HCT116 (cell line): ENCODE measurements at regions not wholly inside any gene's neighbourhood (a gene's known extent, or its start where the extent isn't known, plus 50 kb on each side); places are given as distances from the start of the nearest gene placed in this dataset.

Source experiments
- ATAC-seq: fragments of 200-7000 bp; cut with Tn5 transposase; 2 replicates; pipeline ENCODE4 v1.9.1; 2020; ENCODE audit warnings: mild to moderate bottlenecking, moderate library complexity
- BruUV-seq: library from RNA; stranded (reverse); fragments of 400-500 nt; replicated peaks from 2 replicates; lab custom pipeline; 2021; lab: Mats Ljungman, UMichigan
- CTCF ChIA-PET: fragments of 300-600 bp; sonication (Branson Sonifier 250); formaldehyde crosslinking; loops from one replicate; lab custom pipeline; 2021; ENCODE audit warnings: antibody characterized with exemption; lab: Charles Lee
- POLR2A ChIA-PET: fragments of 300-600, 350-600 bp; sonication (Branson Sonifier 250); formaldehyde crosslinking; loops from one replicate; lab custom pipeline; 2021; ENCODE audit warnings: antibody characterized with exemption; lab: Charles Lee
- RAD21 ChIA-PET, 2 experiments: fragments of 300-600 bp; sonication (Branson Sonifier 250); formaldehyde crosslinking; loops; one replicate each; lab custom pipeline; 2023; ENCODE audit warnings: low total read pairs in 2 of 2; ENCODE audit not compliant: uncharacterized antibody in 2 of 2, unreplicated experiment in 2 of 2, low non-redundant PET in 1 of 2; lab: Charles Lee
- DNase-seq: peaks from one replicate; pipeline ENCODE4 v3.0.0-alpha.2; 2010; ENCODE audit warnings: low read depth, low spot score
- H2AFZ ChIP-seq: fragments of 200-600 bp; shearing (Covaris generic), sonication (generic); 2 replicates; pipeline ENCODE4 v1.6.1; 2017; ENCODE audit warnings: low read depth, mixed run types, mixed read lengths, antibody characterized with exemption, low read length; ENCODE audit not compliant: poor library complexity, severe bottlenecking
- H3K27ac ChIP-seq: 2 replicates; pipeline ENCODE4 v1.5.1; 2012; ENCODE audit warnings: low read depth, low read length
- H3K27me3 ChIP-seq: fragments of 200-600 bp; sonication (generic); 2 replicates; pipeline ENCODE4 v1.6.1; 2016; ENCODE audit warnings: mixed run types, low read length, mixed read lengths; ENCODE audit not compliant: insufficient read depth
- H3K36me3 ChIP-seq, 2 experiments: fragments of 200-500 bp in 1 of 2; fragments of 200-600 bp in 1 of 2; sonication (Bioruptor generic) in 1 of 2; sonication (generic) in 1 of 2; 2 replicates each; pipeline versions ENCODE4 v1.5.1 to v1.6.1; 2014 to 2016; ENCODE audit warnings: low read length in 2 of 2, inconsistent platforms in 1 of 2, mixed read lengths in 1 of 2, mixed run types in 1 of 2; ENCODE audit not compliant: insufficient read depth in 2 of 2, control insufficient read depth in 1 of 2
- H3K4me1 ChIP-seq, 2 experiments: fragments of 200-600 bp in 1 of 2; sonication (generic) in 1 of 2; 2 replicates each; pipeline versions ENCODE4 v1.5.1 to v1.6.1; 2012 to 2017; ENCODE audit warnings: low read length in 2 of 2, inconsistent platforms in 1 of 2, mild to moderate bottlenecking in 1 of 2, mixed read lengths in 1 of 2, mixed run types in 1 of 2, moderate library complexity in 1 of 2; ENCODE audit not compliant: insufficient read depth in 2 of 2, control insufficient read depth in 1 of 2
- H3K4me2 ChIP-seq: fragments of 200-600 bp; sonication (generic); 2 replicates; pipeline ENCODE4 v1.6.1; 2017; ENCODE audit warnings: mixed run types, low read length, mixed read lengths
- H3K4me3 ChIP-seq, 2 experiments: fragments of 200-600 bp in 1 of 2; sonication (generic) in 1 of 2; replicated peaks in 1 of 2; 2 replicates each; pipeline ENCODE4 v1.5.1; 2011 to 2016; ENCODE audit warnings: low read length in 2 of 2, control low read depth in 1 of 2, low read depth in 1 of 2, mild to moderate bottlenecking in 1 of 2, mixed read lengths in 1 of 2, mixed run types in 1 of 2
- H3K79me2 ChIP-seq: fragments of 200-600 bp; sonication (generic); 2 replicates; pipeline ENCODE4 v1.6.1; 2017; ENCODE audit warnings: mild to moderate bottlenecking, mixed run types, low read length, moderate library complexity, mixed read lengths; ENCODE audit not compliant: insufficient read depth
- H3K9ac ChIP-seq: fragments of 200-600 bp; sonication (generic); 2 replicates; pipeline ENCODE4 v1.6.1; 2016; ENCODE audit warnings: low read length, mixed read lengths
- H3K9me2 ChIP-seq: fragments of 200-600 bp; sonication (generic), shearing (Covaris generic); 2 replicates; pipeline ENCODE4 v1.6.1; 2017; ENCODE audit warnings: mixed run types, mild to moderate bottlenecking, moderate library complexity; ENCODE audit not compliant: insufficient read depth
- H3K9me3 ChIP-seq, 2 experiments: fragments of 200-500 bp in 1 of 2; fragments of 200-600 bp in 1 of 2; sonication (Bioruptor generic) in 1 of 2; sonication (generic) in 1 of 2; 2 replicates each; pipeline ENCODE4 v1.6.1; 2014 to 2017; ENCODE audit warnings: low read length in 2 of 2, mixed read lengths in 2 of 2, inconsistent platforms in 1 of 2, low read depth in 1 of 2, mild to moderate bottlenecking in 1 of 2, mixed run types in 1 of 2, moderate library complexity in 1 of 2; ENCODE audit not compliant: control insufficient read depth in 1 of 2, insufficient read depth in 1 of 2
- H4K20me1 ChIP-seq: fragments of 200-600 bp; sonication (generic), shearing (Covaris generic); 2 replicates; pipeline ENCODE4 v1.6.1; 2017; ENCODE audit warnings: mixed run types, mild to moderate bottlenecking, moderate library complexity; ENCODE audit not compliant: insufficient read depth
- CBX3 ChIP-seq: IDR thresholded peaks from 2 replicates; pipeline ENCODE4 v1.6.1; 2012; ENCODE audit warnings: low read depth
- EGR1 ChIP-seq: IDR thresholded peaks from 2 replicates; pipeline ENCODE4 v1.6.1; 2012; ENCODE audit warnings: low read depth
- ELF1 ChIP-seq: IDR thresholded peaks from 2 replicates; pipeline ENCODE4 v1.6.1; 2012; ENCODE audit warnings: low read depth, borderline replicate concordance
- EZH2 ChIP-seq: fragments of 200-600 bp; sonication (generic); IDR thresholded peaks from 2 replicates; pipeline ENCODE4 v1.6.1; 2017; ENCODE audit warnings: antibody characterized with exemption, mixed run types
- POLR2A ChIP-seq: IDR thresholded peaks from 2 replicates; pipeline ENCODE4 v1.7.0; 2011; ENCODE audit warnings: borderline replicate concordance; ENCODE audit not compliant: insufficient read depth, insufficient read length; ENCODE audit errors: extremely low read depth
- RAD21 ChIP-seq: IDR thresholded peaks from 2 replicates; pipeline ENCODE4 v1.6.1; 2012; ENCODE audit warnings: low read depth, mild to moderate bottlenecking
- SRF ChIP-seq: IDR thresholded peaks from 2 replicates; pipeline ENCODE4 v1.6.1; 2012; ENCODE audit warnings: low read depth
- TCF7L2 ChIP-seq: IDR thresholded peaks from 2 replicates; pipeline ENCODE4 v1.7.0; 2011; ENCODE audit warnings: borderline replicate concordance, inconsistent platforms; ENCODE audit not compliant: insufficient read depth, insufficient read length; ENCODE audit errors: extremely low read depth
- YY1 ChIP-seq: IDR thresholded peaks from 2 replicates; pipeline ENCODE4 v1.6.1; 2011; ENCODE audit warnings: low read length, low read depth, moderate library complexity, mild to moderate bottlenecking; ENCODE audit not compliant: insufficient replicate concordance; ENCODE audit errors: extremely low read depth
- ZFX ChIP-seq: fragments of 450-650 bp; IDR thresholded peaks from 2 replicates; pipeline ENCODE4 v1.6.1; 2017
- ZNF274 ChIP-seq: fragments of 200-500 bp; sonication (Bioruptor generic); IDR thresholded peaks from 2 replicates; pipeline ENCODE4 v1.6.1; 2014; ENCODE audit warnings: mild to moderate bottlenecking, low read depth, low read length, inconsistent platforms
- intact Hi-C: fragments of 100-400 bp; cut with micrococcal nuclease; formaldehyde crosslinking; loops from 2 replicates; pipeline ENCODE4 v1.10.0; 2022
- TF ChIP-seq, protein P1 (sequence below): IDR thresholded peaks from 2 replicates; pipeline ENCODE4 v1.6.1; 2012
- TF ChIP-seq, protein P2 (sequence below): IDR thresholded peaks from 2 replicates; pipeline ENCODE4 v1.6.1; 2012; ENCODE audit warnings: low read depth

DNA sequence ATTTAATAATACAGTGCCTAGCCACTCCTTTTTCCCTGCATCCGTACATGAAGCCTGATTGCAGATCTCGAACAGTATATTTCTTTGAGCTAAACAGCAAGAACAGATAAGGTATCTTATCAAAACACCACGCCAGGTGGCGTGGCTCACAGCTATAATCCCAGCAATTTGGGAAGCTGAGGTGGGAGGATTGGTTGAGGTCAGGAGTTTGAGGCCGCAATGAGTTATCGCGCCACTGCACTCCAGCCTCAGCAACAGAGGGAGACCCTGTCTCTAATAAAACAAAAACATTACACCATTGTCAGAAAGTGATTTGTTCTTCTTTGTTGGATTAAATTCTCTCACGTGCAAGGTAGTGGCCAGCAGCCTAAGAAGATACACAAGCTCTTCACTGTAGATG, 291.2 kb upstream of the DMRT1 start:
- H3K79me2 ChIP-seq = no peaks in the 10 kb centered on the region
- no peak overlapping the region for H2AFZ ChIP-seq
- no peak overlapping the region for H3K4me2 ChIP-seq
- H3K36me3 ChIP-seq = no peaks in the 10 kb centered on the region
- no peaks in the 10 kb centered on the region for H3K9me2 ChIP-seq
- no peaks in the 10 kb centered on the region for H3K9me3 ChIP-seq
- DNase-seq = no peak
- no peaks in the 10 kb centered on the region for H3K4me1 ChIP-seq
- TF ChIP-seq CBX3 = no peak
- TF ChIP-seq ZFX = no peak
- no peak for TF ChIP-seq EGR1
- TF ChIP-seq ELF1 = no peak
- TF ChIP-seq, protein P1, sequence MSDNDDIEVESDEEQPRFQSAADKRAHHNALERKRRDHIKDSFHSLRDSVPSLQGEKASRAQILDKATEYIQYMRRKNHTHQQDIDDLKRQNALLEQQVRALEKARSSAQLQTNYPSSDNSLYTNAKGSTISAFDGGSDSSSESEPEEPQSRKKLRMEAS = no peak
- TF ChIP-seq ZNF274 = no peak
- TF ChIP-seq EZH2 = no peak
- TF ChIP-seq, all 23 proteins: peak for 0
- Histone ChIP-seq H4K20me1 (no peaks in the 10 kb centered on the region), H3K27ac (no peak overlapping the region), H3K9ac (no peak overlapping the region), H3K27me3 (no peaks in the 10 kb centered on the region), H3K4me3 (no peak overlapping the region)
- CTCF ChIA-PET = no interaction called here
- RAD21 ChIA-PET = no interaction called here
- no peak for ATAC-seq
- intact Hi-C loops = no loop called here
- BruUV-seq = no TSS peak
- POLR2A ChIA-PET = no interaction called here

DNA sequence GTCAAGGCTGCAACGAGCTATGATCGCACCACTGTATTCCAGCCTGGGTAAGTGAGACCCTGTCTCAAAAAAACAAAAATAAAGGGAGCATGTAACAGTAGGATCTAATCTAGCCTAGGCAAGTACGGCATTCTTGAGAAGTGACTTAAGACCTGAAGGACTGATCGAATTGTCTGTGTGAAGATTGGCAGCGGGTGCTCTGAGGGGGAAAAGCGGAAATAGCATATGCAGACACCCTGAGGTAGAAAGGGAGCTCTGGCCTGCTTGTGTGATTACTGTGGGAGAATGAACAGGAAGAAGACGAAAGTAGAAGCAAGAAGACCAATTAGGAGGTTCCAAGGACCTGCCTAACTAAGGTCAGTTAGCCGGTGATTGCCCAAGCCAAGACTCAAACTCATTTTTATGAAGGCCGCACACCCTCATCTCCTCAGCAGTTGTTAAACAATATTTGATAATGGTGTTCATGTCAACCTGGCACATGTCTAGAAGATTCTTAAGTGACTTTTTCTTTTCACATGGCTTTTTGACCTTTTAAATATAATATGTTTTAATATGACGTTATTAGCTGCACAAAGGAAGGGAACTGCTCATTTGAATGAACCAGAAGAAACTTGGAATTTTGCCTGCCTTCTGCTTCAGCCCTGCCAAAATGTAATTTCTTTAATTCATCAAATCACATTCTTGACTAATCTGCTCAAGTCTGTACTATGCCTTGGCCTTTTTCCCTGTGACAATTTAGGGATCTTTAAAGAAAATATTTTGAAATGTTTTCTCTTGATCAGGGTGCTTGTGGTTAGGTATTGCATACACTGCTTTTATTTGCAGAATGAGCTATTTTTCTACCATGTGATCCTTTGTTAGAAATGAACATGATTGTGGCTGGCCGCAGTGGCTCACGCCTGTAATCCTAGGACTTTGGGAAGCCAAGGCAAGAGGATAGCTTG, 289.2 kb upstream of the DMRT1 start:
- H3K36me3 ChIP-seq = no peaks in the 10 kb centered on the region
- peaks cover 6 to 8% of the 10 kb centered on the region in 2 experiments for H3K4me1 ChIP-seq
- ChIA-PET RAD21 (no interaction called here), CTCF (no interaction called here), POLR2A (no interaction called here)
- H3K4me2 ChIP-seq = no peak overlapping the region
- H3K79me2 ChIP-seq = no peaks in the 10 kb centered on the region
- no peaks in the 10 kb centered on the region for H3K27me3 ChIP-seq
- no peak for DNase-seq
- no TSS peak for BruUV-seq
- H4K20me1 ChIP-seq = no peaks in the 10 kb centered on the region
- no peak for ATAC-seq
- no peak overlapping the region for H2AFZ ChIP-seq
- H3K9me3 ChIP-seq = no peaks in the 10 kb centered on the region
- H3K9me2 ChIP-seq = no peaks in the 10 kb centered on the region
- no peak overlapping the region for H3K4me3 ChIP-seq
- no peak for TF ChIP-seq RAD21
- TF ChIP-seq EGR1 = no peak
- no peak for TF ChIP-seq CBX3
- no peak for TF ChIP-seq POLR2A
- TF ChIP-seq, protein P2, sequence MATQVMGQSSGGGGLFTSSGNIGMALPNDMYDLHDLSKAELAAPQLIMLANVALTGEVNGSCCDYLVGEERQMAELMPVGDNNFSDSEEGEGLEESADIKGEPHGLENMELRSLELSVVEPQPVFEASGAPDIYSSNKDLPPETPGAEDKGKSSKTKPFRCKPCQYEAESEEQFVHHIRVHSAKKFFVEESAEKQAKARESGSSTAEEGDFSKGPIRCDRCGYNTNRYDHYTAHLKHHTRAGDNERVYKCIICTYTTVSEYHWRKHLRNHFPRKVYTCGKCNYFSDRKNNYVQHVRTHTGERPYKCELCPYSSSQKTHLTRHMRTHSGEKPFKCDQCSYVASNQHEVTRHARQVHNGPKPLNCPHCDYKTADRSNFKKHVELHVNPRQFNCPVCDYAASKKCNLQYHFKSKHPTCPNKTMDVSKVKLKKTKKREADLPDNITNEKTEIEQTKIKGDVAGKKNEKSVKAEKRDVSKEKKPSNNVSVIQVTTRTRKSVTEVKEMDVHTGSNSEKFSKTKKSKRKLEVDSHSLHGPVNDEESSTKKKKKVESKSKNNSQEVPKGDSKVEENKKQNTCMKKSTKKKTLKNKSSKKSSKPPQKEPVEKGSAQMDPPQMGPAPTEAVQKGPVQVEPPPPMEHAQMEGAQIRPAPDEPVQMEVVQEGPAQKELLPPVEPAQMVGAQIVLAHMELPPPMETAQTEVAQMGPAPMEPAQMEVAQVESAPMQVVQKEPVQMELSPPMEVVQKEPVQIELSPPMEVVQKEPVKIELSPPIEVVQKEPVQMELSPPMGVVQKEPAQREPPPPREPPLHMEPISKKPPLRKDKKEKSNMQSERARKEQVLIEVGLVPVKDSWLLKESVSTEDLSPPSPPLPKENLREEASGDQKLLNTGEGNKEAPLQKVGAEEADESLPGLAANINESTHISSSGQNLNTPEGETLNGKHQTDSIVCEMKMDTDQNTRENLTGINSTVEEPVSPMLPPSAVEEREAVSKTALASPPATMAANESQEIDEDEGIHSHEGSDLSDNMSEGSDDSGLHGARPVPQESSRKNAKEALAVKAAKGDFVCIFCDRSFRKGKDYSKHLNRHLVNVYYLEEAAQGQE = no peak
- TF ChIP-seq, protein P1 = no peak
- TF ChIP-seq SRF = no peak
- no peak for TF ChIP-seq YY1
- no peak for TF ChIP-seq TCF7L2
- H3K9ac ChIP-seq = no peak overlapping the region
- intact Hi-C loops = no loop called here
- no peak overlapping the region for H3K27ac ChIP-seq
